Neural cell (in vitro differentiated cells): ENCODE measurements at regions not wholly inside any gene's neighbourhood (a gene's known extent, or its start where the extent isn't known, plus 50 kb on each side); places are given as distances from the start of the nearest gene placed in this dataset.

ENCODE experiments used
- H2AFZ ChIP-seq: fragments of 200-600, 300-800 bp; sonication (generic), shearing (Covaris generic); 2 replicates; pipeline ENCODE4 v1.6.0; 2014; ENCODE audit warnings: low read depth, mild to moderate bottlenecking, antibody characterized with exemption, low read length, moderate library complexity
- H3F3A ChIP-seq: fragments of 200-600 bp; shearing (Covaris generic); 2 replicates; pipeline ENCODE4 v1.6.1; 2016; ENCODE audit warnings: mild to moderate bottlenecking, moderate library complexity, mixed read lengths, antibody characterized with exemption, low read length; ENCODE audit not compliant: insufficient read depth, poor library complexity, severe bottlenecking
- H3K27ac ChIP-seq: fragments of 200-600, 300-800 bp; sonication (generic), shearing (Covaris generic); 2 replicates; pipeline ENCODE4 v1.5.1; 2014; ENCODE audit warnings: mild to moderate bottlenecking, low read length, moderate library complexity
- H3K27me3 ChIP-seq: fragments of 300-800, 200-600 bp; sonication (generic), shearing (Covaris generic); 2 replicates; pipeline ENCODE4 v1.6.0; 2014; ENCODE audit warnings: mild to moderate bottlenecking, low read depth, low read length, moderate library complexity; ENCODE audit not compliant: insufficient read depth
- H3K36me3 ChIP-seq: fragments of 300-800, 200-600 bp; sonication (generic), shearing (Covaris generic); 2 replicates; pipeline ENCODE4 v1.5.1; 2014; ENCODE audit warnings: mild to moderate bottlenecking, antibody characterized with exemption, low read length, moderate library complexity; ENCODE audit not compliant: insufficient read depth
- H3K4me2 ChIP-seq: fragments of 300-800, 200-600 bp; sonication (generic), shearing (Covaris generic); 2 replicates; pipeline ENCODE4 v1.6.0; 2014; ENCODE audit warnings: mild to moderate bottlenecking, low read length
- H3K4me3 ChIP-seq: fragments of 300-800, 200-600 bp; sonication (generic), shearing (Covaris generic); 2 replicates; pipeline ENCODE4 v1.5.1; 2014; ENCODE audit warnings: mild to moderate bottlenecking, low read length, moderate library complexity
- H3K79me2 ChIP-seq: fragments of 200-600 bp; shearing (Covaris generic); replicated peaks from 2 replicates; pipeline ENCODE4 v1.6.0; 2014; ENCODE audit warnings: mild to moderate bottlenecking, low read length, moderate library complexity; ENCODE audit not compliant: insufficient read depth
- H3K9ac ChIP-seq: fragments of 300-800, 200-600 bp; sonication (generic), shearing (Covaris generic); 2 replicates; pipeline ENCODE4 v1.6.1; 2016; ENCODE audit warnings: mild to moderate bottlenecking, low read length, mixed read lengths
- H3K9me2 ChIP-seq: fragments of 200-600 bp; shearing (Covaris generic); 2 replicates; pipeline ENCODE4 v1.6.1; 2016; ENCODE audit warnings: mild to moderate bottlenecking, low read length, mixed read lengths; ENCODE audit not compliant: insufficient read depth
- H3K9me3 ChIP-seq: fragments of 200-600, 300-800 bp; sonication (generic), shearing (Covaris generic); 2 replicates; pipeline ENCODE4 v1.6.1; 2016; ENCODE audit warnings: mild to moderate bottlenecking, mixed run types, low read length, moderate library complexity, mixed read lengths
- H4K20me1 ChIP-seq: fragments of 200-600 bp; shearing (Covaris generic); 2 replicates; pipeline ENCODE4 v1.6.1; 2016; ENCODE audit warnings: mild to moderate bottlenecking, mixed run types; ENCODE audit not compliant: insufficient read depth
- EP300 ChIP-seq: fragments of 450-650 bp; conservative IDR thresholded peaks from 2 replicates; pipeline ENCODE4 v1.6.1; 2014; ENCODE audit warnings: antibody characterized with exemption, mild to moderate bottlenecking, moderate library complexity; ENCODE audit not compliant: poor library complexity, severe bottlenecking
- EZH2 ChIP-seq: fragments of 200-600, 300-800 bp; shearing (Covaris generic), sonication (generic); IDR thresholded peaks from 2 replicates; pipeline ENCODE4 v1.6.1; 2014; ENCODE audit warnings: antibody characterized with exemption, low read length, borderline replicate concordance, mild to moderate bottlenecking; ENCODE audit not compliant: insufficient read depth, poor library complexity, severe bottlenecking
- MXI1 ChIP-seq: fragments of 450-650 bp; conservative IDR thresholded peaks from 2 replicates; pipeline ENCODE4 v1.6.1; 2014; ENCODE audit warnings: antibody characterized with exemption, mild to moderate bottlenecking; ENCODE audit not compliant: poor library complexity, severe bottlenecking
- POLR2AphosphoS5 ChIP-seq: IDR thresholded peaks from 2 replicates; pipeline ENCODE4 v1.6.1; 2012
- RAD21 ChIP-seq: fragments of 450-650 bp; conservative IDR thresholded peaks from 2 replicates; pipeline ENCODE4 v1.6.1; 2014; ENCODE audit warnings: antibody characterized with exemption, mild to moderate bottlenecking, moderate library complexity
- SMC3 ChIP-seq: fragments of 450-650 bp; conservative IDR thresholded peaks from 2 replicates; pipeline ENCODE4 v1.6.1; 2014; ENCODE audit warnings: antibody characterized with exemption, mild to moderate bottlenecking, moderate library complexity; ENCODE audit not compliant: poor library complexity
- TAF1 ChIP-seq: IDR thresholded peaks from 2 replicates; pipeline ENCODE4 v1.6.1; 2012; ENCODE audit warnings: low read depth
- TF ChIP-seq, protein P1 (sequence below): fragments of 450-650 bp; IDR thresholded peaks from 2 replicates; pipeline ENCODE4 v1.5.1; 2014; ENCODE audit warnings: antibody characterized with exemption, mild to moderate bottlenecking, moderate library complexity; ENCODE audit not compliant: poor library complexity, severe bottlenecking
- TF ChIP-seq, protein P2 (sequence below): IDR thresholded peaks from 2 replicates; pipeline ENCODE4 v1.6.1; 2012; ENCODE audit warnings: borderline replicate concordance

DNA sequence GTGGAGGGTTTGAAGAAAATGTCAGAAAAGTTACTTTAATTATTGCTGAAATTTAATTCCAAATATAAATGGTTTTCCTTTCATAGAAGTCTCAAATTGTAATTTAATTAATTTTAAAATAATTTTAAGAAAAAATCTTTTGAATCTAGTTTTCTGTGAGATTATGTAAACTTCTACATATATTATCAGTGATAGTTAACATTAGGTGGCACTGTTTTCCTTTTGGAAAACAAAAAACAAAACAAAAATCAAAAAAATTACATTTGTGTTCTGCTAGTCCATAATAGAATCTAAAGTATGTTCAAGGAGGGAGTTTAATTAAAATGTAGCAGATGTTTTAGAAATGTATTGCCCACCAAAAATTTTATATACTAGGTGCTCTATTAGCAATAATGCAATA is 1456.7 kb downstream of the REEP3 start:
- H3K27me3 ChIP-seq, result no peaks in the 10 kb centered on the region
- TF ChIP-seq TAF1 (no peak), EP300 (no peak), EZH2 (no peak), RAD21 (peak; percentile 49), MXI1 (no peak), POLR2AphosphoS5 (no peak), SMC3 (no peak)
- TF ChIP-seq, protein P1, sequence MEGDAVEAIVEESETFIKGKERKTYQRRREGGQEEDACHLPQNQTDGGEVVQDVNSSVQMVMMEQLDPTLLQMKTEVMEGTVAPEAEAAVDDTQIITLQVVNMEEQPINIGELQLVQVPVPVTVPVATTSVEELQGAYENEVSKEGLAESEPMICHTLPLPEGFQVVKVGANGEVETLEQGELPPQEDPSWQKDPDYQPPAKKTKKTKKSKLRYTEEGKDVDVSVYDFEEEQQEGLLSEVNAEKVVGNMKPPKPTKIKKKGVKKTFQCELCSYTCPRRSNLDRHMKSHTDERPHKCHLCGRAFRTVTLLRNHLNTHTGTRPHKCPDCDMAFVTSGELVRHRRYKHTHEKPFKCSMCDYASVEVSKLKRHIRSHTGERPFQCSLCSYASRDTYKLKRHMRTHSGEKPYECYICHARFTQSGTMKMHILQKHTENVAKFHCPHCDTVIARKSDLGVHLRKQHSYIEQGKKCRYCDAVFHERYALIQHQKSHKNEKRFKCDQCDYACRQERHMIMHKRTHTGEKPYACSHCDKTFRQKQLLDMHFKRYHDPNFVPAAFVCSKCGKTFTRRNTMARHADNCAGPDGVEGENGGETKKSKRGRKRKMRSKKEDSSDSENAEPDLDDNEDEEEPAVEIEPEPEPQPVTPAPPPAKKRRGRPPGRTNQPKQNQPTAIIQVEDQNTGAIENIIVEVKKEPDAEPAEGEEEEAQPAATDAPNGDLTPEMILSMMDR, result peak; percentile 38
- TF ChIP-seq, protein P2, sequence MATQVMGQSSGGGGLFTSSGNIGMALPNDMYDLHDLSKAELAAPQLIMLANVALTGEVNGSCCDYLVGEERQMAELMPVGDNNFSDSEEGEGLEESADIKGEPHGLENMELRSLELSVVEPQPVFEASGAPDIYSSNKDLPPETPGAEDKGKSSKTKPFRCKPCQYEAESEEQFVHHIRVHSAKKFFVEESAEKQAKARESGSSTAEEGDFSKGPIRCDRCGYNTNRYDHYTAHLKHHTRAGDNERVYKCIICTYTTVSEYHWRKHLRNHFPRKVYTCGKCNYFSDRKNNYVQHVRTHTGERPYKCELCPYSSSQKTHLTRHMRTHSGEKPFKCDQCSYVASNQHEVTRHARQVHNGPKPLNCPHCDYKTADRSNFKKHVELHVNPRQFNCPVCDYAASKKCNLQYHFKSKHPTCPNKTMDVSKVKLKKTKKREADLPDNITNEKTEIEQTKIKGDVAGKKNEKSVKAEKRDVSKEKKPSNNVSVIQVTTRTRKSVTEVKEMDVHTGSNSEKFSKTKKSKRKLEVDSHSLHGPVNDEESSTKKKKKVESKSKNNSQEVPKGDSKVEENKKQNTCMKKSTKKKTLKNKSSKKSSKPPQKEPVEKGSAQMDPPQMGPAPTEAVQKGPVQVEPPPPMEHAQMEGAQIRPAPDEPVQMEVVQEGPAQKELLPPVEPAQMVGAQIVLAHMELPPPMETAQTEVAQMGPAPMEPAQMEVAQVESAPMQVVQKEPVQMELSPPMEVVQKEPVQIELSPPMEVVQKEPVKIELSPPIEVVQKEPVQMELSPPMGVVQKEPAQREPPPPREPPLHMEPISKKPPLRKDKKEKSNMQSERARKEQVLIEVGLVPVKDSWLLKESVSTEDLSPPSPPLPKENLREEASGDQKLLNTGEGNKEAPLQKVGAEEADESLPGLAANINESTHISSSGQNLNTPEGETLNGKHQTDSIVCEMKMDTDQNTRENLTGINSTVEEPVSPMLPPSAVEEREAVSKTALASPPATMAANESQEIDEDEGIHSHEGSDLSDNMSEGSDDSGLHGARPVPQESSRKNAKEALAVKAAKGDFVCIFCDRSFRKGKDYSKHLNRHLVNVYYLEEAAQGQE, result no peak
- H3K4me2 ChIP-seq, result no peak overlapping the region
- no peak overlapping the region for H3K9ac ChIP-seq
- H3K79me2 ChIP-seq, result no peaks in the 10 kb centered on the region
- H2AFZ ChIP-seq, result no peak overlapping the region
- no peaks in the 10 kb centered on the region for H3F3A ChIP-seq
- no peak overlapping the region for H3K27ac ChIP-seq
- no peaks in the 10 kb centered on the region for H3K36me3 ChIP-seq
- H4K20me1 ChIP-seq, result no peaks in the 10 kb centered on the region
- H3K9me3 ChIP-seq, result no peaks in the 10 kb centered on the region
- H3K4me3 ChIP-seq, result no peak overlapping the region
- H3K9me2 ChIP-seq, result no peaks in the 10 kb centered on the region

DNA sequence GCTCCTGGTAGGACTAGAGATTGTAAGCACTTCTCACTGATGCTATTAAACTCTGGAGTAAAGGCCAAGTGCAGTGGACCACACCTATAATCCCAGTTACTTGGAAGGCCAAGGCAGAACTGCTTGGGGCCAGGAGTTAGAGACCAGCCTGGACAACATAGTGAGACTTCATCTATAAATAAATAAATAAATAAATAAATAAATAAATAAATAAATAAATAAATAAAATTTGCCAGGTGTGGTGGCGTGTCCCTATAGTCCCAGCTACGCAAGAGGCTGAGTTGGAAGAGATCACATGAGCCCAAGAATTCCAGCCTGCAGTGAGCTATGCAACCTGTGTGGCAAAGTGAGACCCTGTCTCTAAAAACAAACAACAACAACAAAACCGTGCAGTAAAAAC is 1475.7 kb downstream of the REEP3 start:
- H3K4me3 ChIP-seq, result no peak overlapping the region
- no peaks in the 10 kb centered on the region for H3K9me2 ChIP-seq
- H3K27me3 ChIP-seq, result no peaks in the 10 kb centered on the region
- no peaks in the 10 kb centered on the region for H3K36me3 ChIP-seq
- no peaks in the 10 kb centered on the region for H3F3A ChIP-seq
- H3K9ac ChIP-seq, result no peak overlapping the region
- H3K79me2 ChIP-seq, result no peaks in the 10 kb centered on the region
- no peak overlapping the region for H3K27ac ChIP-seq
- no peaks in the 10 kb centered on the region for H4K20me1 ChIP-seq
- TF ChIP-seq, protein P2, result no peak
- no peak for TF ChIP-seq SMC3
- no peak for TF ChIP-seq EZH2
- TF ChIP-seq, protein P1, result no peak
- TF ChIP-seq EP300, result no peak
- TF ChIP-seq POLR2AphosphoS5, result no peak
- TF ChIP-seq MXI1, result no peak
- no peak for TF ChIP-seq RAD21
- TF ChIP-seq TAF1, result no peak
- H2AFZ ChIP-seq, result no peak overlapping the region
- H3K9me3 ChIP-seq, result no peaks in the 10 kb centered on the region
- H3K4me2 ChIP-seq, result no peak overlapping the region
